NCI-H2107 treated with DMSO at 0.1 percent for 48 hours (cell line): ENCODE measurements at regions not wholly inside any gene's neighbourhood (a gene's known extent, or its start where the extent isn't known, plus 50 kb on each side); places are given as distances from the start of the nearest gene placed in this dataset.

Source experiments
- DNase-seq: peaks from one replicate; lab custom pipeline; 2025; ENCODE audit not compliant: unreplicated experiment; lab: John Stamatoyannopoulos, UW

- no peak for DNase-seq
These were observed 320.9 kb downstream of the TFEC start for GRCh38 chr7:115709664-115710063.

DNA sequence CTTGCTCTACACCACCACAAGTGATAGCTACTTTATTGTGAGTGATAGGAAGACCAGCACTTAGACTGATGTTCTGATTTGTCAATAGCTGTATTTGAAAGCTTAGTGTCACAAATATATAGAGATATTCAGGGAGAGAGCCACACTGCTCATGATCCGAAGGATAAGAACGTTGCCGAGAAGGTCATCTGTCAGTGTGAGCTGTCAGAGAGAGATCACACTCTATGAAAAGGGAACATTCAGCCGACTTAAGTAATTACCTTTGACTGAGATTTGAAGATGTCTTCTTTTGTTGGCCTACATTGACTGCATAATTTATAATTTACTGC, 322.6 kb downstream of the TFEC start:
- no peak for DNase-seq

GRCh38 chr7:115707258-115708012, 323.1 kb downstream of the TFEC start:
- DNase-seq = peak; percentile 93

GRCh38 chr7:115704884-115705283, 325.7 kb downstream of the TFEC start:
- no peak for DNase-seq

GRCh38 chr7:115701141-115701540, 329.4 kb downstream of the TFEC start:
- no peak for DNase-seq

DNA sequence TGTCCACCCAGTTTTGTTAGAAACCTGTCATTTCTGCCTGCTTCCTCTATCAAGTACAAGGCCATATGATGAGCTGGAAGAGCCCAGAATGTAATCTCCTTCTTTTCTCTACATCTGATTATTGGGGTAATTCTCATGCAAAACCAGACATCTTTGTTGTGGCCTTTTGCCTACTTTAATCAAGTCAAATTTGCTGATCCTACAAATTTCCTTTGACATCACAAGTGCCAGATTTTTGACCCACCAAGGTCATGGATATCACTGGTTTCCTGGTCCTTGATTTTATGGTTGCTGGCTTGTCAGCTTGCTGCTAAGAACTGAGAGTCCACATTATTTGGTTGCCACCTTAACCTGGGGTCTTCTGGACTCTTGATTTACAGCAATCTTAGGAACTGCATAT, 336.1 kb downstream of the TFEC start:
- DNase-seq = no peak

DNA sequence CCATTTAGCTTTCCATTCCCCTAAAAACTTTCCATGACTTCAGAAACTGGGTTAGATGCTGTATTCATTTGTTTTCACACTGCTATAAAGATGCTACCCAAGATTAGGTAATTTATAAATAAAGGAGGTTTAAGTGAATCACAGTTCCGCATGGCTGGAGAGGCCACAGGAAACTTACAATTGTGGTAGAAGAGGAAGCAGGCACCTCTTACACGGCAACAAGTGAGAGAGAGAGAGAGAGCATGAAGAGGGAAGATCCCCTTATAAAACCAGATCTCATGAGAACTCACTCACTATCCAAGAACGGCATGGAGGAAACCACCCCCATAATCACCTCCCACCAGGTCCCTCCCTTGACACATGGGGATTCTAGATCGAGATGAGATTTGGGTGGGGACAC, 336.8 kb downstream of the TFEC start:
- DNase-seq = no peak

DNA sequence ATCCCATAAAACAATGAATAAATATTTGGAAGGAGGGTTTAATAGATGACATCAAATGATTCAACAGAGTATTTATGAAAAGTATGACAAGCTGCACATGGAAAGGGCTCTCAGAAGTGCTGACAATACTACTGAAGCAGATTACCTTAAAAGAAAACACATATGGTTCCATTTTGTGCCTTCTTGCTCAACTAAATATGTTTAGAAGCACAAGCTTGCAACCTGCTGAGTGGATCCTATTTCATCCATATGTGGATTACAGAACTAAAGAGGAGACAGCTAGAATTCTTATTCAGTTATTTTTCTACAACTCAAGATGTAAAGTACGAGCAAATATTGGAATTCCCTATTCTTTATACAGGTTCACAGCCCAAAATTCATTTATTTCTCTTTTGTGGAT, 340.6 kb downstream of the TFEC start:
- DNase-seq = no peak

- DNase-seq = no peak
These were observed 347.5 kb downstream of the TFEC start for GRCh38 chr7:115683093-115683492.

DNA sequence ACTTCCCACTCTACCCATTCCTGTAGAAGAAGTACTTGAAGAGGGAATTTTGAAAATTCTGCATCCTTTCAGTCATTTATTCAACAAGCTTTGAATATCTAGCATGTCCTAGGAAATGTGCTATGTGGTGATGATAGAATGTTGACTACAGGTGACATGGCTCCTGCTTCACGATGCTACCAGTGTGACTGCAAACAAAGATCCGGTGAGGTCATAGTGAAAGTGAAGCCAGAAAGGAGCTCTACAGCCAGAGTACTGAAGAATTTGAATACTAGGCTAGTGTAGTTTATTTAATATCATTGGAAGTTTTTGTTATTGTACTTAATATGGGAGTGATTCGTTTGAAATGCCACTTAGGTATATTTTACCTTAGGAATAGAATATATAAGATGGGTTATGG, 348.1 kb downstream of the TFEC start:
- DNase-seq = no peak

DNA sequence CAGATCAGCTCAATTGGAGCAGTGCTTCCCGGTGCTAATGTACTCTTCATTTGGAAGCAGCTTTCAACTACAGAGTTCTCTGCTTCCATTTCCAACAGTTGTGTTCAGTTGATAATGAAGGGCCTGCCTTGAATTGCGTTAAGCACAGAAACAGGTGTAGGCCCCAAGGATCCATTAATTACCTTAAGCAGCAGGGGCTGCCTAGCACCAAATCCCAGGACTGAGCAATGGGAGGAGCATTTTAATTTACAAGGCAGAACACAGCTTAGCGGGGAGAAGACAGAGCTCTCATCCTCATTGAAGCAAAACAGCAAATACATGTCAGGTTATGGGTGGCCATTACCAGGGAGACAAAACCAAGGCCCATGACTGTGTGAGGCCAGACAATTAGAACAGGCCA, 349.6 kb downstream of the TFEC start:
- peak; percentile 15 for DNase-seq

GRCh38 chr7:115679976-115680375, 350.6 kb downstream of the TFEC start:
- DNase-seq = peak; percentile 12

- no peak for DNase-seq
These were observed 351.1 kb downstream of the TFEC start for GRCh38 chr7:115679423-115679822.

GRCh38 chr7:115678086-115678982, 352.2 kb downstream of the TFEC start:
- DNase-seq = no peak

DNA sequence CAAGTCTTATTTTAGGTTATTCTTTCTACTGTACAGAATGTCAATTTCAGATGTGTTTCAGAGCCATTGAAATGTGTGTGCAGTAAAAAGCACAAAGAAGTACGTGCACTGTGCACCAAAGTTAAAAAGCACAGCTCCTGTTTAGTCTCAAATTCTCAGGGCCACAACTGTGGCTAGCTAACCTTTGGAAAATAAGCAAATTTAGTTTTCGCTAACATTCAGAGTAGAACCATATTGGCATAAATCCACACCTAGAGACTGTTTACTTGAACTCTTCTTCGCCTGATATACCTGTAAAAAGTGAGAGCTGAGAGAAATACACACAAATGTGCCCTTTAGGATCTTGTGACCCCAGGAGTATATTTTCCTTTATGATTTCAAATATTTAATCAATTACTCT, 353.9 kb downstream of the TFEC start:
- no peak for DNase-seq

GRCh38 chr7:115676080-115676479, 354.5 kb downstream of the TFEC start:
- peak; percentile 76 for DNase-seq

GRCh38 chr7:115674467-115675024, 356.0 kb downstream of the TFEC start:
- DNase-seq = no peak

DNA sequence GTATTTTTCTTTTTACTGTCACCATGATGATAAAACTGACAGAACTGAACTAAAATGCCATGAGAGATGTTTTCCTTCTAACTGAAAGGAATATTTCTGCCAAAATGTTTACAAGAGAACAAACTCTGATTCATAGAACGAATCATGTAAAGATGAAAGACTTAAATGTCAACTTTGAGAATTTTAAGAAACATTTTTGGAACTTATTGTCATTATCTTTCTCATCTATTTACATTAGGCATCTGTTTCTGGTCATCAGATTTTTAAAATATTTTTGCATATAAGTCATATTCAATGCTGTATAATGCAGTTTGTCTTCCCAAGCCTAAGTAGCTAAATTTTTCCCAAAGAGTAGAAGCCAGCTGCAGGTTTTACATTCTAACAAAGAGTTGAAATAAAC, 358.5 kb downstream of the TFEC start:
- no peak for DNase-seq

DNA sequence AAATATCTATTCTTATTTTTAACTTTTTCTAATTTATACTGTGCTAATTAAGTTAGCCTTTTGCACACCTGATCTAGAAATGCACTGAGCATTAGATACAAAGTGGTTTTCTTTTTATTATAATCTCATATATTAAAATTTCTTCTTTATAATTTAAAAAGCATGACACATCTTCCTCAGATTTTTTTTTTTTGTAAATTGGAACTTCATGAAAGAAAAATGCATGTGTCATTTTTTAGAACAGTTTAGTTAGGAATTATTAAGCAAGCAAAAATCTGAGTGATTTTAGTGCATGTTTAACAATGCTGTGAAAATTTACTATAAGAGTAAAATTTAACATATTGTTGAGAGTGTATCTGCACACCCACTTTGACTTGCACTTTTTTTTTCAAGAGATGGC, 367.9 kb downstream of the TFEC start:
- DNase-seq = no peak

DNA sequence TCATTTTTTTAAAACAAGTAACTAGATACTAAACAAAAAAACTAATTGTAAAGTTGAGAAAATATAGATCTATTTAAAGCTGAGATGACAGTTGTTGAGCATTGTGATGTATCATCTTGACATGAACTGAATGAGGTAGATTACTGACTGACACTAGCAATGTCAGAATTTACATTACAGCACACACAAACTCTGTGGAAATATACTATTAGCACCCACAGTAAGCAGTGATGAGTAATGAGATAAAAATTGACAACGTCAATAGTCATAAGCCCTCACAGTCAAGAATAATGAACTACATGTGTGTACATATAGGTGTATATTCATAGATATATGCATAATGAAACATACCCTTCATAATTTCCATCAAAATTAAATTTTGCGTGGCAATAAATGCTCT, 368.4 kb downstream of the TFEC start:
- no peak for DNase-seq

DNA sequence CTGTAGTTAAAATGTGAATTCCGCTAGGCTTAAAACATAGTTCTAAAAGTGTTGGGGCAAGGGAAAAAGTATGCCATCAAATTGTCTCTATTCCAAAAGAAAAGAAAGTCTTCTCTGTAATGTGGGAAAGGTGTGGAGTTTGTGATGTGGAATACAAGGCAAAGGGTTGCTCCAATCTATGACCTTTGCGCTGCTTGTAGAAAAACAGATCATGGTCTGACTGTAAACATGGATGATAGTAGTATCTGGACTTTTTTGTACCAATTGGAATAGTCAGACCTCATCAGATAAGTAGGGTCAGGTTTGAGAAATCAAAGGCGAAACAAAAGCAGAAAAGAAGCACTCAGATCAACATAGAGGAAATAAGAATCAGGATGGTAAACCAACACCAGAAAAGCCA, 372.3 kb downstream of the TFEC start:
- DNase-seq = no peak
